GM12872 (cell line): ENCODE measurements at regions not wholly inside any gene's neighbourhood (a gene's known extent, or its start where the extent isn't known, plus 50 kb on each side); places are given as distances from the start of the nearest gene placed in this dataset.

ENCODE experiments used
- TF ChIP-seq, protein P1 (sequence below): IDR thresholded peaks from 3 replicates; pipeline ENCODE4 v1.5.1; 2011; ENCODE audit warnings: low read depth, mild to moderate bottlenecking, low read length, moderate library complexity; ENCODE audit not compliant: insufficient read depth

DNA sequence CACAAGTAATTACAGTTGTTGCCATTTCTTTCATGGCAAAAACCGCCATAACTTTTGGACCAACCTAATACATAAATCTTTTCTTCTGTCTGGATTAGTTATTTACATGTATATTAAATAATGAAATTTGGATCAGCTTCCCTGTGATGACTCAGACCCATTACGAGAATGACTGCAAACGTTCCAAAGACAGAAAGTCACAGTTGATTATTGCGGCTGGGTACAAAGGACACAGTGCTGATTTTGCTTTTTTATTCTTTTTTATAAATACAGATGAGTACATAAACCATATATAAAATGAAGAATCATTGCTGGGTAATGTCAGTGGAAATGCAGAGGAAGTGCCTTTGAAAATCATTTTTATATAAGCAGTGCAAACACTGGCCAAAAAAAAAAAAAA is 126.2 kb downstream of the TWIST2 start:
- TF ChIP-seq, protein P1, sequence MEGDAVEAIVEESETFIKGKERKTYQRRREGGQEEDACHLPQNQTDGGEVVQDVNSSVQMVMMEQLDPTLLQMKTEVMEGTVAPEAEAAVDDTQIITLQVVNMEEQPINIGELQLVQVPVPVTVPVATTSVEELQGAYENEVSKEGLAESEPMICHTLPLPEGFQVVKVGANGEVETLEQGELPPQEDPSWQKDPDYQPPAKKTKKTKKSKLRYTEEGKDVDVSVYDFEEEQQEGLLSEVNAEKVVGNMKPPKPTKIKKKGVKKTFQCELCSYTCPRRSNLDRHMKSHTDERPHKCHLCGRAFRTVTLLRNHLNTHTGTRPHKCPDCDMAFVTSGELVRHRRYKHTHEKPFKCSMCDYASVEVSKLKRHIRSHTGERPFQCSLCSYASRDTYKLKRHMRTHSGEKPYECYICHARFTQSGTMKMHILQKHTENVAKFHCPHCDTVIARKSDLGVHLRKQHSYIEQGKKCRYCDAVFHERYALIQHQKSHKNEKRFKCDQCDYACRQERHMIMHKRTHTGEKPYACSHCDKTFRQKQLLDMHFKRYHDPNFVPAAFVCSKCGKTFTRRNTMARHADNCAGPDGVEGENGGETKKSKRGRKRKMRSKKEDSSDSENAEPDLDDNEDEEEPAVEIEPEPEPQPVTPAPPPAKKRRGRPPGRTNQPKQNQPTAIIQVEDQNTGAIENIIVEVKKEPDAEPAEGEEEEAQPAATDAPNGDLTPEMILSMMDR, result no peak

DNA sequence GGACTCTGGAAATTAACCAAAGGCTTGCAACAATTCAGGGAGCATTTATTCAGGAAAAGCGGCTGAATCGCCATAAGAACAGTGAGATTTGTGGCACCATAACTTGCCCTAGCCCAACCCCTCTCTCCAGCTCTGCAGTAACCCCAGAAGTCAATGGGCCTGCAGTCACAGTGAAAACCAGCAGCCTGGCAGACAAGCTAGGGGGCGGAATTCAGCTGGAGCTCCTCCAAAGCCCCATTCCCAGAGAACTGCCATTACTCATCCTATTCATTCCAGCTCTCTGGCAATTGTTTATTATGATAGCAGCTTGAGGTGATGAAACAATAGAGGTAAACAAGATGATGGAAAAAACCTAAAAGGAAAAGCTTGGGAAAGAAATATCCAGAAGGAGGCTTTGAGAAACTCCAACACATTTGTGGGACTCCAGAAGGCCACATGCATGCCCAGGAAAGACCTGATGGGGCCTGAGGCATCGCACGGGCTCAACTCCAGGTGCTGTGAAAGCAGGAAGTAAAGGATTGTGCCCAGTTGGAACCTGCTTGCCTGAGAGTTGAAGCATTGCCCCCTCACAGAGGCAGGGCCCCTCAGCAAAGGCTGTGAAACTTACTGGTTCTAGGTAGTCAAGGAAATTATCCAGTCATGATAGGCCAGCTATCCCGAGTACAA is 126.7 kb downstream of the TWIST2 start:
- TF ChIP-seq, protein P1, result no peak

DNA sequence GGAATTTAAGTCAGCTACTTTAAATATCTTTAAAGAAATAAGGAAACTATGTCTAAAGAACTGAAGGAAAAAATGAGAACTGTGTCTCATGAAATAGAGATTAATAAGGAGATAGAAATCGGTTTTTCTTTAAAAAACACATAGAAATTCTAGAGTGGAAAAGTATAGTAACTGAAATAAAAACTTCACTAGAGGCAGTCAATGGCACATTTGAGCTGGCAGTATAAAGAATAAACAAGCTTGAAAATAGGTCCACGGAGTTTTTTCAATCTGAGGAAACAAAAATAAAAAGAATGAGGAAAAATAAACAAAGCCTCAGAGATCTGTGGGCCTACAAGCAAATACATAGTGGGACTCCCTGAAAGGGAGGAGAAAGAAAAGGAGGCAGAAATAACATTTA is 127.5 kb downstream of the TWIST2 start:
- TF ChIP-seq, protein P1, result no peak

DNA sequence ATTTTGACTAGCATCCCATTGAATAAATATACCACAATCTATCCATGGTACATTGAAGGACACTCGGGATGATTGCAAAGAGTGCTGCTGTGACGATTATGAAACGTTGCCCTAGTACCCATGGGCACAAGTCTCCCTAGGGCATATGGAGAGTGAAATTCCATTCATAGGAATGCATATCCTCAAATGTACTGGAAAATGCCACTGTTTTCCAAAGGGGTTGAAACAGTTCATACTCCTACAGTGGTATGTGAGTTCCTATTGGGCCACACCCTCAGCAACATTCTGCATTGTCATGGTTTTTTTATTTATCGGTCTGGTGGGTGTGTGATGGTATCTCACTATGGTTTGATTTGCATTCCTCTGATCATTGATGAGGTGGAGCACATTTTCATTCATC is 130.6 kb downstream of the TWIST2 start:
- TF ChIP-seq, protein P1, result no peak

DNA sequence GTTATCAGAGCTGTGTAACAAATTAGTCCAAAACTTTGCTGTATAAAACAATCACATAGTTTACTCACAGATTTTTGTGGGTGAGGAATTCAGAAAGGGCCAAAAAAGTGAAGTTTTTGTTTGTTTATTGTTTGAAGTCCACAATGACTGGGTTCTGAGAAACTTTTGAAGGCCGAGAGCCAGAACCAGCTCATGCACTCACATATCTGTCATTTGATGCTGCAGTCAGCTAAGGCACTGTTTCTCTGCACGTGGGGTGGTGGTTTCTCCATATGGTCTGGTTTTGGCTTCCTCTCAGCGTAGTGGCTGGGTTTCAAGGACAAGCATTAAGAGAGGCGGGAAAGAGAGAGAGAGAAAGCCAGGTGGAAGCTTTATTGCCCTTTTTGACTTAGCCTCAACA is 131.8 kb downstream of the TWIST2 start:
- TF ChIP-seq, protein P1, result no peak

DNA sequence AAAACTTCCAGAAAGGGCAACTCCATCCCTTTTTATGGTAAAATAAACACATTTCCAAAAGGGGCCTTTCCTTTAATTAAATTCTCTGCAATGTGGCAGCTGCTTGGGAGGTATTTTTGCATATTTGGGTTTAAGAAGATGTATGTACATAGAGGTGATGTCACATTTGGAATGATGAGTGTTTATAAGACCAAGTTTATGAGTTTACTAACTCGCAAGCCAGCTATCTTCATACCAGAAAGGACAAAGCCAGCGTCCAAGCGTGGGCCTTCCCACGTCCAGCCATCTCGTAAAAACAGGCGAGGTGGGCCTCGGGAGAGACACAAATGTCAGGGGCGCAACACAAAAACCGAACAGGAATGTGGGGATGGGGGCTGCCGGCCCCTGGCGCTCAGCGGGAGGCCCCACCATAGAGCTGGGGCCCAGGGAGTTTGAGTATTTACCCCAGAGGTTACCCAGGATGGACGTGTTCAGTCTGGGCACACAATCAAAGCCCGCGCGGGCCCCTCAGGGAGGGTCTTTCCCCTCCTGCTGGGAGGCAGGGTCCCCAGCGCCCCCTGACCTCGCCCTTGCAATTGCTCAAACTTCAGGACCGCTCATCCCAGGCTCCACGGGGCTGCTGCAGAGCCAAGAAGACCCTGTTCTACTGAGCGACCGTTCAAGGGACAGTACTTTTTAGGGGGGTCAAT is 137.3 kb downstream of the TWIST2 start:
- TF ChIP-seq, protein P1, result no peak

DNA sequence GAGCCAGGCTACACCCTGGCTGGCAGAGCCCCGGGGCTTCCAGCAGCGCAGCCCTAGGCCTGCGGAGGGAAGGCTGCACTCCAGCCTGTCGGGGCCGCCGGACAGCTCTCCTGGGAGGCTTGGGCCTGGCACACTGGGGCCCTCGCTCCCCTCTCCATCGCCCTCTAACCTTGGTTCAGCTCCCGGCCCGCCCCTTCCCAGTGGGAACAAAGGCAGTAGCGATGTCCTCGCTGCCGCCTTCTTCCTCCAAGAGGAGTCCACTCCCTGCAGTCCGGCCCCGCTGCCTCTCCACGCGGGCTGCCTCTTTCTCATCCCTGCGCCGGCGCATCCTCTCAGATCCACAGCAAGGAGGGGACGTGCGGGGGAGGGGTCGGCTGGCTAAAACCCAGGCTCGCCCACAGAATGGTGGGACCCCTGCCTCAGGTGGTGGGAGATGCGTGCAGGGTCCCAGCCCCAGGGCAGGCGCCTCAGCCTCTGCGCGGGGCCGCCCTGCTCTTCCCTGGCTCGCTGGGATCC is 138.1 kb downstream of the TWIST2 start:
- TF ChIP-seq, protein P1, result no peak
